ENCODE measurements at regions not wholly inside any gene's neighbourhood (a gene's known extent, or its start where the extent isn't known, plus 50 kb on each side); places are given as distances from the start of the nearest gene placed in this dataset.

GRCh38 chr9:102941868-102942267 lies 53.3 kb upstream of the CYLC2 start:
- no peak for TF ChIP-seq CTCF (conservative IDR thresholded peaks at IDR 0.05)
- no peak for TF ChIP-seq ZFX (IDR thresholded peaks at IDR 0.05)

Measured in C4-2B (cell line).